MM.1S (cell line): ENCODE measurements at regions not wholly inside any gene's neighbourhood (a gene's known extent, or its start where the extent isn't known, plus 50 kb on each side); places are given as distances from the start of the nearest gene placed in this dataset.

Source experiments
- DNase-seq: peaks from one replicate; pipeline ENCODE4 v3.0.0-alpha.2; 2015
- H2AFZ ChIP-seq: fragments of 300-600 bp; sonication (generic); 2 replicates; pipeline ENCODE4 v1.6.0; 2016; ENCODE audit warnings: antibody characterized with exemption, low read length
- H3F3A ChIP-seq: fragments of 300-600 bp; sonication (generic); 2 replicates; pipeline ENCODE4 v1.6.1; 2016; ENCODE audit warnings: mild to moderate bottlenecking, antibody characterized with exemption, low read length, moderate library complexity, mixed read lengths; ENCODE audit not compliant: insufficient read depth
- H3K27ac ChIP-seq: fragments of 300-600 bp; sonication (generic); 2 replicates; pipeline ENCODE4 v1.5.1; 2016; ENCODE audit warnings: mild to moderate bottlenecking, low read length
- H3K27me3 ChIP-seq: fragments of 300-600 bp; sonication (generic); replicated peaks from 2 replicates; pipeline ENCODE4 v1.6.0; 2016; ENCODE audit warnings: low read length; ENCODE audit not compliant: insufficient read depth
- H3K36me3 ChIP-seq: fragments of 300-600 bp; sonication (generic); replicated peaks from 2 replicates; pipeline ENCODE4 v1.6.1; 2016; ENCODE audit warnings: mild to moderate bottlenecking, low read length, mixed read lengths; ENCODE audit not compliant: insufficient read depth
- H3K4me1 ChIP-seq: fragments of 300-600 bp; sonication (generic); 2 replicates; pipeline ENCODE4 v1.6.1; 2016; ENCODE audit warnings: low read length, mixed read lengths
- H3K4me2 ChIP-seq: fragments of 300-600 bp; sonication (generic); 2 replicates; pipeline ENCODE4 v1.6.0; 2016; ENCODE audit warnings: low read depth, low read length
- H3K4me3 ChIP-seq: fragments of 300-600 bp; sonication (generic); 2 replicates; pipeline ENCODE4 v1.5.1; 2016; ENCODE audit warnings: low read length, mixed read lengths
- H3K79me2 ChIP-seq: fragments of 300-600 bp; sonication (generic); 2 replicates; pipeline ENCODE4 v1.6.1; 2016; ENCODE audit warnings: mixed run types, low read length, mixed read lengths
- H3K9ac ChIP-seq: fragments of 300-600 bp; sonication (generic); 2 replicates; pipeline ENCODE4 v1.6.1; 2016; ENCODE audit warnings: low read length, mixed read lengths
- H3K9me2 ChIP-seq: fragments of 300-600 bp; sonication (generic); replicated peaks from 2 replicates; pipeline ENCODE4 v1.6.1; 2016; ENCODE audit warnings: mild to moderate bottlenecking, low read length, mixed read lengths; ENCODE audit not compliant: insufficient read depth
- H3K9me3 ChIP-seq: fragments of 300-600 bp; sonication (generic); replicated peaks from 2 replicates; pipeline ENCODE4 v1.6.1; 2016; ENCODE audit warnings: mild to moderate bottlenecking, low read length, mixed read lengths; ENCODE audit not compliant: insufficient read depth
- H4K20me1 ChIP-seq: fragments of 300-600 bp; sonication (generic); 2 replicates; pipeline ENCODE4 v1.6.1; 2016; ENCODE audit warnings: mild to moderate bottlenecking, low read length, moderate library complexity, mixed read lengths; ENCODE audit not compliant: insufficient read depth
- EZH2 ChIP-seq: fragments of 300-600 bp; sonication (generic); optimal IDR thresholded peaks from 2 replicates; pipeline ENCODE3; 2017; ENCODE audit warnings: low read depth, mild to moderate bottlenecking, antibody characterized with exemption, low read length, mixed read lengths
- EZH2phosphoT487 ChIP-seq: fragments of 300-600 bp; sonication (generic); IDR thresholded peaks from 2 replicates; pipeline ENCODE4 v1.6.1; 2018; ENCODE audit warnings: antibody characterized with exemption, low read length
- TF ChIP-seq, protein P1 (sequence below): fragments of 300-600 bp; sonication (generic); IDR thresholded peaks from 2 replicates; pipeline ENCODE4 v1.5.1; 2016; ENCODE audit warnings: antibody characterized with exemption, low read length, mixed read lengths

DNA sequence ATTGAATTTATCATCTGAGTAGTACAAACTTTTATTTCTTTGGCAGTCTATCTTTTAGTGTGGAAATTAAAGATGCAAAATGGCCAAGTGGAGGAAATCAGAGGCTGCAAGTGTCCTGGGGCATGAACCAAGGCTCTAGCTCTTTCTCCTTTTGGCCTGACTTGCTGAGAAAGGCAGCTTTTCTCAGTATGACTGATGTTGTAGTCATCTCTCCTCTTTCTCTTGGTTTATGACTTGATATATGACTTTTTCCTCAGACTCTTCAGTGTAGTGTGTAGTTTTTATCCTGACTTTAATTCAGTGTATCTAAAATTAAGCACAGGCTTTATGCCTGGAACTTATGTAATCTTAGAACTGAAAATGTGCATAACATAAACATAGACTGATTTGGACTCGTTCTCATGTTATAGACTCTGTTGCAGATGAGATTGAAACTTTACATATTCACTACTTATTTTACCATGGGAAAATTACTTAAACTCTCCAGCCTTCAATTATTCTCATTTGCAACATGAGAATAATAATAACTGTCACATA, 65.7 kb downstream of the SLITRK5 start:
- Histone ChIP-seq H3K9me3 (no peaks in the 10 kb centered on the region), H3K9me2 (no peaks in the 10 kb centered on the region), H3K36me3 (no peaks in the 10 kb centered on the region), H3K4me3 (no peak overlapping the region), H3K27ac (no peak overlapping the region), H3K27me3 (no peaks in the 10 kb centered on the region), H2AFZ (no peak overlapping the region), H3K9ac (no peak overlapping the region), H3K4me1 (no peaks in the 10 kb centered on the region), H3K4me2 (no peak overlapping the region), H3K79me2 (no peaks in the 10 kb centered on the region), H3F3A (no peaks in the 10 kb centered on the region), H4K20me1 (no peaks in the 10 kb centered on the region)
- no peak for DNase-seq
- TF ChIP-seq EZH2 = no peak
- no peak for TF ChIP-seq EZH2phosphoT487
- TF ChIP-seq, protein P1, sequence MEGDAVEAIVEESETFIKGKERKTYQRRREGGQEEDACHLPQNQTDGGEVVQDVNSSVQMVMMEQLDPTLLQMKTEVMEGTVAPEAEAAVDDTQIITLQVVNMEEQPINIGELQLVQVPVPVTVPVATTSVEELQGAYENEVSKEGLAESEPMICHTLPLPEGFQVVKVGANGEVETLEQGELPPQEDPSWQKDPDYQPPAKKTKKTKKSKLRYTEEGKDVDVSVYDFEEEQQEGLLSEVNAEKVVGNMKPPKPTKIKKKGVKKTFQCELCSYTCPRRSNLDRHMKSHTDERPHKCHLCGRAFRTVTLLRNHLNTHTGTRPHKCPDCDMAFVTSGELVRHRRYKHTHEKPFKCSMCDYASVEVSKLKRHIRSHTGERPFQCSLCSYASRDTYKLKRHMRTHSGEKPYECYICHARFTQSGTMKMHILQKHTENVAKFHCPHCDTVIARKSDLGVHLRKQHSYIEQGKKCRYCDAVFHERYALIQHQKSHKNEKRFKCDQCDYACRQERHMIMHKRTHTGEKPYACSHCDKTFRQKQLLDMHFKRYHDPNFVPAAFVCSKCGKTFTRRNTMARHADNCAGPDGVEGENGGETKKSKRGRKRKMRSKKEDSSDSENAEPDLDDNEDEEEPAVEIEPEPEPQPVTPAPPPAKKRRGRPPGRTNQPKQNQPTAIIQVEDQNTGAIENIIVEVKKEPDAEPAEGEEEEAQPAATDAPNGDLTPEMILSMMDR = no peak

DNA sequence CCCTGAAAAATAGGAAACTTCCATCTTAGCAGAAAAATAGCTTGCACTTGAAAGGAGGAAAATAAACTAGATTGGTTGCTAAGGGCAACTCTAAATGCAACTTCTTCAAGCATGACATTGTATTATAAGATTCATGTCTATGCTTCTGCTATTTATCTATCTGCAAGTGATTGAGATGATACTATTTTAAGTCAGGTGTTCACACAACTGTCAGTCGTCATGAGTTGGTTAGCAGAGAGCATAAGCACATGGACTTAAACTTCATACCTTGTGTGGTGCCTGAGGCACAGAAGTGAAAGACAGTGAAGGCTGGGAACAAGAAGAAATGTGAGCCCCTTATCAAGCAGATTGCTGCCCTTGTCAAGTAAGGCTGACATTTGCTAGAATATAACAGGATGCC, 82.9 kb downstream of the SLITRK5 start:
- Histone ChIP-seq H3K36me3 (no peaks in the 10 kb centered on the region), H3K27ac (no peak overlapping the region), H3K9me2 (no peaks in the 10 kb centered on the region), H3K9me3 (no peaks in the 10 kb centered on the region), H3K79me2 (no peaks in the 10 kb centered on the region), H3K4me1 (no peaks in the 10 kb centered on the region), H2AFZ (no peak overlapping the region), H3K4me3 (no peak overlapping the region), H3K27me3 (no peaks in the 10 kb centered on the region), H3K4me2 (no peak overlapping the region), H4K20me1 (no peaks in the 10 kb centered on the region), H3F3A (no peaks in the 10 kb centered on the region), H3K9ac (no peak overlapping the region)
- TF ChIP-seq, protein P1 = no peak
- TF ChIP-seq EZH2 (no peak), EZH2phosphoT487 (no peak)
- no peak for DNase-seq

DNA sequence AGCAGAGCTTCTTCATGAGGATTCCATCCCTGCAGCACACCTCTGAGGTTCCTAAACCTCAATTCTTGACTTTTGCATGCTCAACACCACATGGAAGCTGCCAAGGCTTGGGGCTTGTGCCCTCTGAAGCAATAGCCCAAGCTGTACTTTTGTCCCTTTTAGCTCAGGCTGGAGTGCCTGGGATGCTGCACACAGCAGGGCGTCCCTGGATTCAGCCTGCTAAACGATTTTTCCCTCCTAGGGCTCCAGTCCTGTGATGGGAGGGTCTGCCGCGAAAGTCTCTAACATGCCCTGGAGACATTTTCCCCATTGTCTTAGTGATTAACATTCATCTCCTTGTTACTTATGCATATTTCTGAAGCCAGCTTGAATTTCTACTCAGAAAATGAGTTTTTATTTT, 98.3 kb downstream of the SLITRK5 start:
- no peaks in the 10 kb centered on the region for H3K27me3 ChIP-seq
- TF ChIP-seq, protein P1 = no peak
- TF ChIP-seq EZH2phosphoT487 (no peak), EZH2 (no peak)
- no peaks in the 10 kb centered on the region for H3K9me3 ChIP-seq
- no peak overlapping the region for H2AFZ ChIP-seq
- H3K36me3 ChIP-seq = no peaks in the 10 kb centered on the region
- no peak overlapping the region for H3K4me2 ChIP-seq
- no peak overlapping the region for H3K9ac ChIP-seq
- DNase-seq = no peak
- no peaks in the 10 kb centered on the region for H3K79me2 ChIP-seq
- no peaks in the 10 kb centered on the region for H4K20me1 ChIP-seq
- no peak overlapping the region for H3K4me3 ChIP-seq
- no peaks in the 10 kb centered on the region for H3K9me2 ChIP-seq
- no peaks in the 10 kb centered on the region for H3F3A ChIP-seq
- H3K4me1 ChIP-seq = no peaks in the 10 kb centered on the region
- no peak overlapping the region for H3K27ac ChIP-seq
